ENCODE measurements at regions not wholly inside any gene's neighbourhood (a gene's known extent, or its start where the extent isn't known, plus 50 kb on each side); places are given as distances from the start of the nearest gene placed in this dataset.

DNA sequence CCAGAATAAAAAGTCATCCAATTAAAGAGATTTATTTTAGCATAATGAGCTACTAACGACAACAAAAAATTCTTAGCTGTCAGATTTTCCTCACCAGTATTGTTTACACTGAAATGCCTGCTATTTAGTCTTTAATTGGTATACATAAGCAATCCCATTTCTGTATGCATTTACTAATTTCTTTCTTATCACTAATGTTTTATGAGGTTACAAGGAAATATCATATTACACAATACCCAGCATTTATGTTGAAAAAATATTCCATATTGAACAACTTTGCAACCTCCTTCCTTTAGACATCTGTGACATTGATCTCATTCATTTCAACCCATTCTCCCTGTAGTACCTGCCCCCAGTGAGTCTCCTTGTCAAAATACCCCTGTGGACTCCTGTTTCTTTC lies 135.4 kb downstream of the SLITRK6 start:
- no peak for DNase-seq

DNA sequence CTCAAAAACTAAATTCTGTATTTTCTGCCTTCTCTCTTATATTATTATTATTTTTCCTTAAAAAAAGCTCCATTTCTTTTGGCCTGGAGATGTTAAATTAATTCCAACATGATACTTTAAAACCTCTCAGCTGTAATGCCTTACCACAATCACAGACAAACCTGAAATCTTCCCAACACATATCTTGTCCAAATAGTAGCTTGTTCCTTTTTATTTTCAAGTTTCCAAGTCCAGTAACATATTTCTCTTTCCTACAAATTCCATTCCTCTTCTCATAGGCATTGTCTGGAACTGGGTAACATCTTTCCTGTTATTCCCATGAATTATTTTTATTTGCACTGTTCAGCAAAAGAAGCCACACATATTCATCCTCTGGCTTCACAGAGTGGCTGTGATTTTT lies 137.0 kb downstream of the SLITRK6 start:
- DNase-seq, result no peak

DNA sequence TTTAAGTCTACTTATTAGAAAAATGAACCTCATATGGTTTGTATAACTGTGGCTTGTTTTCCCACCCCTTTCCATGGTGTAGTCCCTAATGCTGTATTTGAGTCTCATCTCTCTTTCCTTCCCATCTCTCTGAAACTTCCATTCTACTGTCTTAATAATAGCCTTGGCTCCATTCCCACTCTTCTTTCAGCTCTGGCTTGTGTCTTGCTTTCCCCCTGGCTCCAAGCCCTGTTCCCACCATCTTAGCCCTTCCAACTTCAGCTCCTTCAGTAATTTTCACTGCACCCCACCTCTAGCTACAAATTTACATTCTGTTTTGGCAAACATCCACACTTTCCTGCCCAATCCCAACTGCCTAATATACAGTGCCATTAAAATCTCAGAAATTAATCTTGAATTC lies 137.5 kb downstream of the SLITRK6 start:
- DNase-seq, result no peak

DNA sequence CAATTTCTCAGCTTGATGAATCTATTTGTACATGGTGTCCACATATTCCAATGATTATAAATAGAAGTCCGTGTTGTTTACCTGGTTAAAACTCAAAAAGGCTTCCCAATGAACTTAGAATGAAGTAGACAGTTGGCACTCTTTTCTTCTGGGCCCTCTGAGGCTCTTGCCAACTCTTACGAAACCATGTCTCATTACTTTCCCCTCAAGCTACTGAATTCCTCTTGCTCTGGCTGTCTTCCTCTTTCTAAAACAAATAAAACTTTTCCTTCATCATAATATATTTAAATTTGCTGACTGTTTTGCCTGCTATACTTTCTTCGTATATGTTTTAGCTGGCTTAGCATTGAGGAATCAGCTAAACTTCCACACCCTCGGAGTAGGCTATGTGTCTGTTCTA lies 139.7 kb downstream of the SLITRK6 start:
- DNase-seq, result no peak

DNA sequence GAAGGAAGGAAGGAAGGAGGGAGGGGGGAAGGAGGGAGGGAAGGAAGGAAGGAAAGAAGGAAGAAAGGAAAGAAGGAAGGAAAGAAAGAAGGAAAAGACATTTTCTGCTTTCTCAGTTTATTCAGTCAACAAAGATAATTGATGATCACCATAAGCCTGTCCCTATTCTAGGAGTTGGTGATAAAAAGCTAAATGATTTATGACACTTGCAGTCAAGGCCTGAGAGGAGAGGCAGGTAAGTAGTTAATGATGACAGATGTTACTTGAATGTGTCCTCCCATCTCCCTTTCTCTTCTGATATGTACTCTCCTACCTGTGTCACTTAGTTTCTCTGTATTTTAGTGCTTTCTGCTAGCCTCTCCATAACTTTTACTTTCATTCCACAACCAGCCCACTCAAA lies 141.3 kb downstream of the SLITRK6 start:
- no peak for DNase-seq

DNA sequence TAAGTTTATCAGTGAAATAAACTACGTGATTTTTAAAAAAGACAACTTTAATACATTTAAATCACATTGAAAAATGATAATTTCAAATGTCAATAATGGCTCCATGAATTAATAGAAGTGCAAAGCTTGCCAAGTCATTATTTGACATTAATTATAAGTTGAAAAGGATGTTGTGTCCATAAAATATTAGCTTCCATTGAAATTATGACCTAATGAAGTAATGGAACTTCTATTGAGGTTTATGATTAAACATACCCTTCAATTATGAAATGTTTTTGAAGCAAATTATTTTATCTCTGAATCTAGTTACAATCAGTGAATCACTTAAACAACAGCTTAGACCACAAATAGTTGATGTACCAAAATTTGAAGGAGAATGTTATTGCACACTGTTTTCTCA lies 144.2 kb downstream of the SLITRK6 start:
- no peak for DNase-seq

DNA sequence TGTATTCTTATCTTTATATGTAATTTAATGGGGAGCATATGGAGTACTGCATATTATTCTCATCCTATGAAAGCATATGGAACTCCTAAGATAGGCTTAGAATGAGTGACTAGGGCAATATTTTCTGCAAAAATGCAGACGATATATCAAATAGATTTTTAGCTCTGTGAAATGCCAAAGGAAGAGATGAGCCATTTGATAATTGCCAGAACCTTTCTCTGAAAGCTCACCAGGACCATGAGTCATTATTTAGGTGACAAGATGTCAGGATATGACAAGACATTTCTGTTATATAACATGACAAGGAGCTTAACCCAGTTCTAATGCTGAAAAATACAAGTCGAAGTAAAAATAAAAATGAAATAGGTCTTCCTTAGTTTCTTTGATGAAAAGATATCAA lies 145.0 kb downstream of the SLITRK6 start:
- DNase-seq, result no peak

DNA sequence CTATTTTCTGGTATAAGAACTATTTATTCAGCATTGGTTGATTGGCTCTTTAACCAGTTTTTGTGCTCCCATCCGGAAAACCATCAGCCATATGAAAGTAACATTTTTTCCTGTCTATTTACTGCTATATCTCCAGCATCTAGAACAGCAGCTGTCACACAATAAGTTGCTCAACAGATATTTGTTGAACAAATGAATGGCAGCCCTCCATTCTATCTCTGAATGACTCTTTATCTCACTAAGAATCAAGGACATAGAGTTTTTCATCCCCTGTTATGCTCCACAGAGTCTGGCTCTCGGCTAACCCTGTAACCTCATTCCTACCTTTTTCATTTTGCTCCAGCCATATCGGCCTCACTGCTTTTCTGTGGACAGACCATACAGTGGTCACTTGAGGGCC lies 145.5 kb downstream of the SLITRK6 start:
- no peak for DNase-seq

DNA sequence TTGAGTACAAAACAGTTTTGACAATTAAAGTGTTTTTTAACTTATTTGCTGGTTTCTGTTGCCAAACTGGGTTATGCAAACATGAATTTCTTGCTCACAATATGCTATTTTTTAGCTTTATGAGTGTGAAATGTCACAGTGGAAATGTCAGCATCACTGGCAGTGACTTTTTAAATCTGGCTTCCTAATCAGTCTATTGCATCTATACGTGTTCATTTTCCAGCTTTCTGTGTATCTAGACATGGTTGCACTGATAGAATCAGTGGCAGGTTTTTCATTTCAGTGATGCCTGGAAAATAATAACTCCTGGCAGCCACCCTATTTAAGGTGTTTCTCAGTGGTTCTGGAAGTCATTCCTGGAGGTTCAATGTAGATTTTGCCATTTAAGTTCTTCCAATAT lies 146.7 kb downstream of the SLITRK6 start:
- DNase-seq, result no peak

DNA sequence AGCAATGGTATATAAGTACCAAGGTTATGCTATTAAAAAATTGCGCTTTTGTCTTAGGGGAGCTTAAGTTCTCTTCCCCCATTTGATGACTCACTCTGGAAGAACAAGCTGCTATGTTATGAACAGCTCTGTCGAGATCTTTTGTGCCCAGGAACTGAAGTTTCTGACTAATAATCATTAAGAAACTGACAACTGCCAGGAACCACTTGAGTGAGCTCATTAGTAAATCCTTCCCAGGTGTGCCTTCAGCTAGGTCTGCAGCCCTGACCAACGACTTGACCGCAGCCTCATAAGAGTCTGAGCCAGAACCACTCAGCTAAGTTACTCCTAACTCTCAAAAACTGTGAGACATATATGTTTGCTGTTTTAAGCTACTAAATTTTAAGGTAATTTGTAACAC lies 147.8 kb downstream of the SLITRK6 start:
- peak; percentile 69 for DNase-seq

DNA sequence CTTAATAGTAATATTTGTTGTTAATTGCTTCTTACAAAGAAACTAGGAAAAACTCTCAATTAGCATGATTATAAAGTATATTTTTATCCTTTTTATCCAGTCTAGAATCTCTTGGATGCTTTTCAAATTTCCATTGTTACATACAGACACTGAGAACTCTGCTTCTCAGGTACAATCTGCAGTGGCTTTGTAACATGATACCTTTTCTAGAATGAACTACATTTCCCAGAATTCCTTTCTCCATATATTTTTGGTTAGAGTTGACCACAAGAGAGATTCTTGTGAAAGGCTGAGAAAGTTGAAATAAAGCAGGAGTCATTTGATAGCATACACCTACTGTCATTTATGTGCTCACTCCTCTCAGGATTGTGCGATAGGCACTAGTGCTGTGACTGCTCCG lies 148.6 kb downstream of the SLITRK6 start:
- no peak for DNase-seq

DNA sequence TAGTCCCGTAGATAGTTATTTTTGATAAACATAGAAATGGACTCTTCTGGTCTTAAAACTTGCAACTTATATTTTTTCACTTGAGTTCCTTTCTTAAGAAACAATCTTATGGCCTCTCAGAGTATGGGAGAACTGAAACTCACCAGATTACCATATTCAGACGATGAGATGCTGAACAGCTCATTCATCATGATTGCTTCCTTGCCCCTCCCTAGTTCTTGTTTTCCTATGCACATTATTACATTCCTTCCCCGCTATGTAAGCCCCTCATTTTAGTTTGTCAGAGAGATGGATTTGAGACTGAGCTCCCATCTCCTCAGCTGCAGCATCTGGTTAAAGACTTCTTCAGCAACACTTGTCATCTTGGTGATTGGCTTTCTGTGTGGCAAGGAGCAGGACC lies 158.5 kb downstream of the SLITRK6 start:
- no peak for DNase-seq

DNA sequence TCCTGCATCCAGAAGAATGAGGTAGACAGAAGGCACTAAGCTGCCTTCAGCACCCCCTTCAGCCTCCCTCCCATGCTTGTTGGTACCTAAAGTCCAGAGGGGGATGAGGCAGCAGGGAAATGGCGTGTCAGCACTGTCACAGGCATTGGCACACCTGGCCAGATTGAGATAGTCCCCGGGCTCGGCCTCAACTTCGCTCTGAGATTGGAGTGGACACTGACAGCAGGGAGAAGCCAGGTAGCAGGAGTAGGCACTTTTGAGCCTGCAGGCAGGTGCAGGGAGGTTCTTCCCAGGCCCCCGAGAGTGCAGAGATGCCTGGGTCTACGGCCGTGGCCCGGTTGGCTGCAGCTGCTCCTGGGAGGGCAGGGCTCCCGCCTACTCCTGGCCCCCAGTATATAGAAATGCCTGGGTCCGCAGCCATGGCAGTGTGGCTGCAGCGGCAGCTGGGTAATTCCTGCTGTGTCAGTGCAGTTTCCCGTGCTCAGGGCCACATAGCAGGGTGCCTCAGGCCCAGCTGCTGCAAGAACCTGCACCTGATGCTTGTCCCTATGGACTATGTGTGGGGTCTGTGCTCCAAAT lies 160.3 kb downstream of the SLITRK6 start:
- peak; percentile 45 for DNase-seq

DNA sequence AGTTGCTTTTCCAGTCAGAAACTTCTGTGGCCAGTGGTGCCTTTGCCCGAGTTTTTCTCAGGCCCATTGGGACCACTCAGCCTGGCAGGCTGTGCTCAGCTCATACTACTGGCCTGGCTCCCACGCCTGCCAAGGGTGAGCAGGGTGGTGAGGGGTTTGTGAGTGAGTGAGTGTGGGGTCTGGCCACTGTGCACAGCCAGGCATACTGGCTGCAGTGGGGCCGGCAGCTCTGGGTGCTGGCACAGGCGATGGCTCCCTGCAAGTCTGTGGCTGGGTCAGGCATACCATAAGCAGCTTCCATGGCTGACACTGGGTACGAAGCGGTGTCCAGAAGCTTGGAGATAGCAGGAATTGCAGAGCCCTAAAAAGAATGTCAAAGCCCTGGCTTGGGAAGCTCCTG lies 161.0 kb downstream of the SLITRK6 start:
- DNase-seq, result peak; percentile 48

DNA sequence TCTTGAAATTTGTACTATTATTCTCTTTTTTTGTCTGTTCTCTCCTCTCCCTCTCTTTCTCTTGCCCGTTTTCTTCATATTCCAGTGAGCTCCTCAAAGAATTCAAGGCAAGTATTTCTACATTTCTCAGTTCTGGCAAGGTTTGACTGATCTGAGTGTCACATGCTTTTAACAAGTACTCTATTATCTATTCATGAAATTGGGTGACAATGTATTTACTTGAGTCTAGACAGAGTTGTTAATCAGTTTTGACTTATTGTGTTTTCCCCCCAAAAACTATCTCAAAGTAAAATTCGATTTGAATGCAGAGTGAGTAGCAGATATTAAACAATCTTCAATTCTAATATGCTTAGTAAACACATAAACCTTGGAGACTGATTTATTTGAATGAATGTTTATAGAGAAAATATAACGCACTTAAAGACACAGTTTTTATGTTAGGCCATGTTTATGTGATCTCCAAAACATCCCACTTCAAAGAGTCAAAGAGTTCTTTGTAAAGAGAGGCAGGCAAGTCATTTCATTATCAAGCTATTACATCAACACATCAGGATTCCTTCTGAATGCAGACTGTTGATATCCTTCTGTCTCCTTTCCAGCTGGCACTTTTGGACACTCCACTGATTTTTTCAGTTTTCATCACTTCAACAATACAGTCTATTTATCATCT lies 166.6 kb downstream of the SLITRK6 start:
- no peak for DNase-seq

DNA sequence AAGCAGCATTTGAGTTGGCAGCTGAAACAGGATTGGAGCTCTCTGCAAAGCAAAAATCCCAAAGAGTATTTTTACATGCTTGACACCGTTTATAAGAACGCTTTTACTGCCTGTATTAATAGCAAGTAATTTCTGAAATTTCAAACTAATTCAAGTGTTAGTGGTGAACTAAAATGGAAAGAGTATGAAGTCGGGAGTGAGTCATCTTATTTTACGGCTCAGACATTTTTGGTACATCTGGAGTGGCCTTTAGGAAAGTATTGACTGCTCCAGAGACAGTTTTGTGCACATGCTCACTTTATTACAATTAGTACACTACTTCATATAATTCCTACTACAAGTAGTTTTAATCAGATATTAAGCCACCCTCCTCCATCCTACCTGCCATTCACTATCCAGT lies 167.4 kb downstream of the SLITRK6 start:
- DNase-seq, result no peak

DNA sequence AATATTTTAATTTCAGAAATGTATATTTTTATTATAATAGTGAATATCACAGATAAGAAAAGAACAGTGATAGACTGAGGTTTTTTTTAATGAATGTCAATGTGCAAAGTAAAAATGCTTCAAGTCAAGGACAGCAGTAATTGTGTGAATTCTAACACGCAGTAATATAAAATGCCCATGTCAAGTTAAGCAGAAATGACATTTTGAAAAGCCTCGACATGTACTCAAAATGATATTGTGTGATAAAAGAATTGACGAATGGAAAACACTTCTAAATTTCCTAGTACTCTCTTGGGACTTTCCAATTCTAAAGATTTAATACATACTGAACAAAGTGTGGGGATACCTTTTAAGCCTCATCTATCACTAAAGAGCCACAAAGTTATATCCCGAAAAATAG lies 172.6 kb downstream of the SLITRK6 start:
- DNase-seq, result no peak

DNA sequence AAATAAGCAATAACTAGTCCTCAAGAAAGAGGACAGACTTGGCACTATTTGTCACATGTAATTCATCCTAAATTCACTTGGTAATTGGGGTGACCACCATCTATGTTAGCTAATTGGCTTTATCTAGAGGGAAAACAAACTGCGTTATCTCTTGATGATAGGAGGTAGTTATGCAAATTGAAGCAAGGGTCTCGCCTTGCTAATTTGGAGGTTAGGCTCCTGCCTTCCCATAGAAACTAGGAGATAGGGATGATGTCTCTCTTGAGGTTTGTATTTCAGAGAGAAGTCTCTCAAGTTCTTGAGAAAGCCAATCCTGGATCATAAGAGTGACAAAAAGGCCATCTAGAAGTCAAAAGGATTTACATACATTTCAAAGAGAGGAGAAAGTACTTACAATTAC lies 179.9 kb downstream of the SLITRK6 start:
- no peak for DNase-seq

DNA sequence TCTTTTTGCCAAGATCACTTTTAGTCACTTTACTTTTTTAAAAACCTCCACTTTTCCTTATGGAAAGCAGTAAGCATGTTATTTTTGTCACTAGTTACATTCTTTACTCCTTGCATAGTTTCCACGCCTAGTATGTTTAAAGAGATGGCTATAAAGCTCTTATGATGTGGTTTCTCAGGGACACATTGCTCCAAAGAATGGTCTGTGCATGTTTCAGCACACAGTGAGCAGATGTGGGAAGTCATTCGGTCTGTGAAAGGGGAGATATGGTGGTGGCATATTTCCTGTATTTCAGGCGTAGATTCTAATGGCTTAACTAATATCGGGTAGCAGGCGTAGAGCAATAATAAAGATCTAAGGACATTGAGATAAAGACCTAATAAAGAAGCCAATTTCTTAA lies 180.7 kb downstream of the SLITRK6 start:
- DNase-seq, result no peak

DNA sequence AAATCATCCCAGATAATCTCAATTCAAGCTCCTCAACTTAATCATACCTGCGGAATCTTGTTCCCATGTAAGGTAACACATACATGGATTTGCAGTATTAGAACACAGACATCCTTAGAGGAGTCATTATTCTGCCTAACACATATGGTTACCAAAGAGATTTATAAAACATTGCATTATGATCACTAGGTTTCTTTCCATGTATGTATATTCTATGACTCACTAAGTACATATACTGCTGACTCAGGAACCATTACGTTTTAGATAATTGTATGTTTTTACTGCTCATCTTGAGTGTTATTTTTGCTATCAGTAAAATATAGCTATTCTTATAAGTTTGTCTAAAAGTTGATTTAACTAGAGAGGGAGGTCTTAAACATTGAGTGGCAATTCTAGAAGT lies 182.9 kb downstream of the SLITRK6 start:
- DNase-seq, result no peak

DNA sequence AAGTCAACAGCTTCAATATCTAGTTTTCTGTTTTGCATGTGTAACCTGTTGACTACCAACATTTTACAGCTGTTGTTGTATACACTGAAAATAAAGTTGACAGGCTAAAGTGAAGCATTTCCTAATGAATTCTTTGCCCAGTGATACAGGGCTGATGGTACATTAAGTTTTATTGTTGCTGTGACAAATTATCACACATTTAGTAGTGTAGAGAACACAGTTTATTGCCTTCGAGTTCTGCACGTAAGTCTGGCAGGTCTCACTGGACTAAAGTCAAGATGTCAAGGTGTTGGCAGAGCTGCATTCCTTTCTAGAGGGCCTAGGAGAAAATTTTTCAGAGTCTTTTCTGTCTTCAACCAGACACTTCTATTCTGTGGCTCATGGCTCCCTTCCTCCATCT lies 184.2 kb downstream of the SLITRK6 start:
- DNase-seq, result no peak

DNA sequence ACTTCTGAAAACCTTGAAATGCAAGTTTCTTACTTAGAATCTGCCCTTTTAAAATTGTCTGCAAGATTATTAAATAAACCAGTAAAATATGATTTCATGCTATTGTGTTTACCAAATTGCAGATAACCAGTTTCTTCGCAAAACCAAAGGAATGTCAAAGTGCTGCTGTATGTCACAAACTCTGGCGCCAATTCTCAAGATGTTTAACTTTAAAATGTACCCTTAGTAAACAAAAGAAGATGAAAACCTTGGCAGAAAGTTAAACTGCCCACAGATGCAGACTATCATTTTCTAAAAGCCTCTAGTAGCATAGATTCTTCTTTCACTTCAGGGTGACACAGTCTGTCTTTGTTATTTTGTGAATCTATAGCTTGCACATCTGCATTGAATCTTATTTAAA lies 189.2 kb downstream of the SLITRK6 start:
- DNase-seq, result no peak

DNA sequence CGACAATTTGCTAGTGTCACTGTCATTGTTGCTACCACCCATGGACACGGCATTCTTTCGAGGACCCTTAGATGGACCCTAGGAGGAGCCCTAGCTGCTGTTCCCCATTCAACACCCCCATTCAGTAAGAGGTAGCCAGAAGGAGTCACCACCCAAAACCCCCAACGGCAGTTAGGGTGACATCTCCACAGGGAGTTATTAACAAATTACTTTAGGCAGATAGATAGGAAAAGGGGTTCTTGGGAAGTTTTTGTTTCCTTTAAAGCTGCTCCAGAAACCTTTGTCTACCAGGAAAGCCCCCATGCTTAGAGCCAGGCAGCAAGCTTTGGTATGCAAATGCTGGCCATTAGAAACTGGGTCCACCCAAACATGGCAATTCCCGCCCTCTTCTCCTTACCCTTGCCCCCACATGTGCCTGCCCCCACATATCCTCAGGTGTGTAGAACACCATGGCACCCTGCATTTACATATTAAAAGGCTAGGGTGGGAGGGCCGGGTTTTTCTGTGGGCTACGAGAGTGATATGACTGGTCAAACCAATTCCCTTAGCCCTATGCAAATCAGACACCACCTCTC lies 190.9 kb downstream of the SLITRK6 start:
- DNase-seq, result no peak

DNA sequence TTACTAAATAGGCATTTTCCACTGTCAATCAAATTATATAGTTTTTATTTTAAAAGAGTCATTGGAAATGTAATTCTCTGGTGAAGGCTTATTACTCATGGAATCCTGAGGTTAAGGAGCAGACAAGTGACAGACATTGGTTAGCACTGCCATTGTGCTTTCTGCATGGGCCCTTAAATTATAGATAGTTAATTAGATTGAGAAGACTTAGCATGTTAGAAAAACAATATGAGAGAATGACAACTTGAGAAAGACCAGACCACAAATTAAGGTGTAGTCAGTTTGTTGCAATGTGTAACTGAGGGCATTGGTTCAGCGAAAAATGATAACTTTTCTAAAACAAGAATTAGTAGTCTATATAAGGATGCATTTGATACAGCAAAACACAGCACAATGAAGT lies 195.5 kb downstream of the SLITRK6 start:
- no peak for DNase-seq

DNA sequence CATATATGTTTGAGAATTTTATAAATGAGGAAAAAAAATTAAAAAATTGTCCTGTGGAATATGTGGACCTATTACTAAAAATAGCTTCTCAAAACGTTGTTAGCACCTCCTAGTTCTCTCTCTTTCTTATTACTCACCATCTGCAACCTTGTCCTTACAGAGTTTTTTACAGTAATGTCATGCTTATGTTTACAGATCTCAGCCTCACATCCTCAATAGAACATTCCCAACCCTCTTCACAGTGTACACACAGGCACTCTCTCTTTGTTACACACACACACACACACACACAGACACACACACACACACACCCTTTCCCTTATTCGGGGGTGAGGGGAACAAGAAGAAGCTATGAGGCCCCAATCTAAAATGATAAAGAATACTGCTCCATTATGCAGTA lies 197.7 kb downstream of the SLITRK6 start:
- no peak for DNase-seq
